HG03025 (cell line): ENCODE measurements at regions not wholly inside any gene's neighbourhood (a gene's known extent, or its start where the extent isn't known, plus 50 kb on each side); places are given as distances from the start of the nearest gene placed in this dataset.

Experiments
- ATAC-seq: cut with Tn5 transposase; IDR thresholded peaks from one replicate; pipeline ENCODE4 v1.9.1; 2021; ENCODE audit warnings: mild to moderate bottlenecking, moderate library complexity; ENCODE audit not compliant: unreplicated experiment, low FRiP score

GRCh38 chr9:89920951-89921350, 316.1 kb downstream of the GADD45G start:
- no peak for ATAC-seq

- ATAC-seq = no peak
Measured at GRCh38 chr9:89922099-89922498, 317.3 kb downstream of the GADD45G start.

DNA sequence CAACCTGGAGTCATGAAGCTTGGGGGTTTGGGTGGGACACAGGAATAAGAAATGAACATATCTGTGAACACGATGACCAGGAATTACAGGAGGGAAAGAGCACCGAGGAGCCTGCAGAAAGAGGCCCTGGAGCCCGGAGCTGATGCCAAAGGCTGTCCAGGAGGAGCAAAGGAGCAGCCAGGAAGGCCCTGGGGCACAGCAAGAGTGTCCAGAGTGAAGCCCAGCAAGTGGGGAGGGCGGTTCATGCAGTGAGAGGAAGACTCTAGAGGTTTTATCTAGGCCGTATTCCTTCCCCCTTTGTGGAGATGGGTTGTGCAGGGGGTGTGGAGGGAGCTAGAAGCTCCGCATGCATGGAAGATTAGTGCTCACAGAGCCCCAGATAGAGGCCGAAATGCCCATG, 318.4 kb downstream of the GADD45G start:
- no peak for ATAC-seq

DNA sequence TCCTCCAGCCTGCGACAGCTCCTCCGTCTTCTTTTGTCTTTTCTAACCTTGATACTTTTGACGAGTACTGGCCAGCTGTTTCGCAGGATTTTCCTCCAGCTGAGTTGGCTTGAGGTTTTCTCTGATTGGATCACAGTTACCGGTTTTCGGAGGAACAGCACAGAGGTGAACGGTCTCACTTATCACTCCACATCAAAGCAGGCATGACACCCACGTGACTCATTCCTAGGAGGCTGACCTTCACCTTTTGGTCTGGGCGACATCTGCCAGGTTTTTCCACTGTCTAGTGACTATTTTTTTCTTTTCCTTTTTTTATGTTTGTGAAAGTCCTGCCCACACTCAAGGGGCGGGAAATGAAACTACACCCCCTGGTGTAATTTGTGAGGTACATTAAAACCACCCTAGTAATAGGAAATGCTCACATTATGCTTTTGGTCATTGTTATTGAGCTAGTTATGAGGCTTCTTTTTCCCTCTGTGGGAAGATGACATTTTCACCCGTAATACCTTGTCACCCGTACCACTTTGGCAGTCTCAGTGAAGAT, 319.2 kb downstream of the GADD45G start:
- ATAC-seq = no peak

GRCh38 chr9:89924611-89925010, 319.8 kb downstream of the GADD45G start:
- ATAC-seq = no peak

GRCh38 chr9:89926167-89926566, 321.4 kb downstream of the GADD45G start:
- no peak for ATAC-seq

GRCh38 chr9:89926691-89927220, 321.9 kb downstream of the GADD45G start:
- ATAC-seq = no peak

GRCh38 chr9:89928106-89928505, 323.3 kb downstream of the GADD45G start:
- no peak for ATAC-seq

DNA sequence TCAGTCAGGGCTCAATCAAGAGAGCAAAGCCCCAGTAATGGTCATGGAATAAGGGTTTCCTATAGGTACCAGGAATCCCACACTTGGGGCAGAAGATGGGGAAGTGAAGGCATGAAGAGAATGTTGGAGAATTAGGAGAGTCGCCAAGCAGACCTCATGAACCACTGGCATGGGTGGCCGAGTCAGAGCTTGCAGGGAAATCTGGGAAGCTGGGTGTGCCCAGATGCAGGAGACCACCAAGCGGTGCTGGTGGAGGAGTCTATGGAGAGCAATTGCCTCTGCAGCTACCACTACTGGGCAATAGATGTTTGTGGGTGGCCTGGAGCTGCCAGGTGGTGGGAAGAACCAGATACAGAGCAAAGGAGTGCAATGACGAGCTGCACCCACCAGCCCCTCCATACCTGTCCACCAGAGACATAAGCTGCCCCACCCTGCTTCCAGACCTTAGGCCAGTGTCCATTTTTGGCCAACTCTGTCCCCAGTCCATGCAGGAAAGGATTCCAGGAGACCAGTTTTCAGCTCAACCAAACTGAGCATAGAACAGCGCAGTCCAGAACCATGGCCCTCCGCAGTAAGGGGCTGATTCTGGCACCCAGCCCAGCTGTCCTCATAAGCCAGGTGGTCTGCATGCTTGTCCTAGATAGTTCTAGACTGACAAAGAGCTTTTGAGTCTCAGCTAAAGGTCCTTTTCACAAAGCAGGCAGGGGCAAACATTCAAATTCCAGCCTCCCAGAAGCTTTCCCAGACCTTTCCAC, 323.9 kb downstream of the GADD45G start:
- no peak for ATAC-seq

DNA sequence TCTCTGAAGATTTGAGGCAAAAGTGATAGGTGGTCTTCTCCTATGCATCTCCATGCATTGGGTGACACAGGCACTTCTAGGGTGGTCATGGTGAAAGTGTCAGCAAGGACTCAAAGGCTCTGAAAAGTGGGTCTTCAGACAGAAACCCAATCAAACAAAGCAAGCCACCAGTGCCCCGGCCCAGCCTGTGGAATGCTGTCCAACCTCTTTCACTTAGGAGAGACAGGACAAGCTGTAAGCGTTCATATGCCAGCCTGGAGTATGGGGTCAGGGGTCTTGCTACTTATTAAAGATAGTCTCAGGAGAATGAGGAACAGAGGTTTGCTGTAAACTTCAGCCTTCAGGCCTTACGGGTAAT, 324.5 kb downstream of the GADD45G start:
- ATAC-seq = no peak

- ATAC-seq = no peak
Measured at GRCh38 chr9:89929673-89930480, 325.1 kb downstream of the GADD45G start.

DNA sequence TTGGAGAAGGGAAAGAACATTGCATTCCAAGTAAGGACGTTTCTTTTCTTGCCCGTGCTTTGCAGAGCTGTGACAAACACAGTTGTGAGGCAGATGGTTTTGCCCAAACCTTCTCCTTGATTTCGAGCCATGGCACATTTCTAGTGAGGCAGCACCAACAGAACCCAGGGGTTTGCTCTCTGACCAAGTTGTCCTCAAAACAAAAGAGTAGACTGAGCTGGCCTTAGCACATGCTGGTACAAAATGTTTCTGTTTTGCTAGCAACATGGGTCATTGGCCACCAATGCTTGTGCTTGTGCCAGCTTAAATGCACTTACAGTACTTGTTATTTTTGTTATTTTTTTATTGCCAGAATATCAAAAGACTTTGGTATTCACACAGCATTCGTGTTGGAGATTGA, 328.8 kb downstream of the GADD45G start:
- ATAC-seq = no peak

GRCh38 chr9:89935115-89935514, 330.3 kb downstream of the GADD45G start:
- no peak for ATAC-seq

DNA sequence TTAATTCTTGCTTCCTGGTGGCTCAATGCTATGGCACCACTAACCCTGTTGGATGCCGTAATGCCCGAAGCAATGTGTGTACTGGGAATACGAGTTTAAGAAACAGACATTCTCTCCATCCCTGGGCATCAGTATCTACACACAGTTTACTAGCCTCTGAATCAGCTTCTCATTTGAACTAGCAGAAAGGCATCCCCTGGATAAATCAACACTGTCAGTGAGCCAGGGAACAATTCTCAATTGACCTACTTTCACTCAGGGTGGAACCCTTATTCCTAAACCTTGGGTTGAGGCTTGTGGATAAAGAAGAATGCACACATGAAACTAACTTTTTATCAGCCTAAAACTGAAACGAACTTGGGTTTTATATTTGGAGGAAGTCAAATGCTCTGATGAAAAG, 331.0 kb downstream of the GADD45G start:
- ATAC-seq = no peak

DNA sequence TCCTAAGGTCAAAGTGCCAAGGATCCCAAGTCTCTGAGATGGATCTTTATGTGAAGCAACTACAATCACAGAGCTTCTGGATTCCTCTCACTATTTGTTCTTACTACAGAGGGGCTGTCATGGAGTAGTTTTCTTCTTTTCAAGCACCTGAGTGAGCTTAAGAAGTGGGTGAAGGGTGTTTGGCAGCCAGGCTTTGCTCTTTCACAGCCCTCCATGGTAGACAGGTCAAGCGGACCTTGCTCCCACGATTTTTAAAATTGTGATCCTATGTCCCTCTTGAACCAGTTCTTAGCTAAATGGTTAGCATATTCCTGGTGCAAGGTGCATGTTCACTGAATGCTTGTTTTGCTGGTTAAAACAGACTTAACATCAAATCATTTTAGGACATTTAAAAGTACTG, 332.2 kb downstream of the GADD45G start:
- no peak for ATAC-seq

DNA sequence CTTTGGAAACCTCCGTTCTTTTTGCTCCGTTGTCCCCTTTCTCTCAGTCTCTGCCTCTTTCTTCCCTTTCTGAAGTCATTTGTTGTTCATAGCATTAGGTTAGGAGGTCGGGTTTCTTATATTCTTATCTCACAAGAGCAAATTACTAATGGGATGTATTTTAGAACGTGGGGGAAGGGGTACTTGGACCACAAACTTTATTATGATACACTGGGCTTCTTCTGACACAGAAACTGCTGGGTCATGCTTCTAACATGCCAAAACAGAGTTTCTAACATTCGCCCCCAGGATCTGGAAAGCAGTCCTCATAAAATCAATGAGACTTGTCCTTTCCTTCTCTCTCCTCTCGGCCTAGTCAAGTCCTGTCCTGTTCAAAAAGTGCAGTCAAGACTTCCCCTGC, 334.4 kb downstream of the GADD45G start:
- no peak for ATAC-seq

- no peak for ATAC-seq
Measured at GRCh38 chr9:89939626-89940292, 334.9 kb downstream of the GADD45G start.

- ATAC-seq = no peak
Measured at GRCh38 chr9:89940625-89941024, 335.8 kb downstream of the GADD45G start.

- ATAC-seq = no peak
Measured at GRCh38 chr9:89941875-89942274, 337.1 kb downstream of the GADD45G start.

DNA sequence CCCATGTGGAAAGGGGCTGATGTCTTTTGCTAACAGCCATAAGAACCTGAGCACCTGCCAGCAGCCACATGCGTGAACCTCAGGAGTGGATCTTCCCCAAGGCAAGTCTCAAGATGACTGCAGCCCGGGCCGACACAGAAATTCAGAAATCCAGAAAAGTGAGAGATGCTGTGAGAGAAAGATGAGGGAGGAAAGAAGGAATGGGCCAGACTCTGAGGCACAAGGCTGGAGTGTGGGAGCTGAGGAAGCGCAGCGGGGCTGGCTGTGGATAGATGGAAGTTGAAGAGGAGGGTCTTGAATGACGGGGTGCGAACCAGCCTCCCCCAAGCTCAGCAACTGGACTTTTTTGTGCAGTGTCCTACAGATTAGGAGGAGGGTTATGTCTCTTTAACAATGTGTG, 337.8 kb downstream of the GADD45G start:
- ATAC-seq = no peak

- ATAC-seq = no peak
Measured at GRCh38 chr9:89943309-89943708, 338.5 kb downstream of the GADD45G start.
